Neutrophil (primary cell): ENCODE measurements at regions not wholly inside any gene's neighbourhood (a gene's known extent, or its start where the extent isn't known, plus 50 kb on each side); places are given as distances from the start of the nearest gene placed in this dataset.

Experiments
- H3K27ac ChIP-seq: fragments of 200-600 bp; sonication (generic); 2 replicates; pipeline ENCODE4 v1.5.1; 2016; ENCODE audit warnings: mild to moderate bottlenecking, moderate library complexity
- H3K27me3 ChIP-seq: fragments of 200-600 bp; sonication (generic); 2 replicates; pipeline ENCODE4 v1.6.0; 2016; ENCODE audit warnings: mild to moderate bottlenecking
- H3K36me3 ChIP-seq: fragments of 200-600 bp; sonication (generic); 2 replicates; pipeline ENCODE4 v1.5.1; 2017
- H3K4me1 ChIP-seq, 2 experiments: fragments of 200-600 bp in 1 of 2; sonication (generic) in 1 of 2; 1 replicate in 1 of 2; 2 replicates in 1 of 2; pipeline versions ENCODE4 v1.5.1 to v1.6.1; 2013 to 2016; ENCODE audit warnings: low read depth in 1 of 2, low read length in 1 of 2, mild to moderate bottlenecking in 1 of 2, moderate library complexity in 1 of 2; ENCODE audit not compliant: control insufficient read depth in 1 of 2, insufficient read depth in 1 of 2
- H3K4me3 ChIP-seq, 2 experiments: fragments of 200-600 bp in 1 of 2; sonication (generic) in 1 of 2; 1 replicate in 1 of 2; 2 replicates in 1 of 2; pipeline ENCODE4 v1.5.1; 2013 to 2016; ENCODE audit warnings: low read depth in 1 of 2, low read length in 1 of 2, mild to moderate bottlenecking in 1 of 2, moderate library complexity in 1 of 2
- H3K9me3 ChIP-seq: fragments of 200-600 bp; sonication (generic); 2 replicates; pipeline ENCODE4 v1.5.1; 2016
- TF ChIP-seq, protein P1 (sequence below): fragments of 200-600 bp; sonication (generic); IDR thresholded peaks from 2 replicates; pipeline ENCODE4 v1.5.1; 2016; ENCODE audit warnings: antibody characterized with exemption

DNA sequence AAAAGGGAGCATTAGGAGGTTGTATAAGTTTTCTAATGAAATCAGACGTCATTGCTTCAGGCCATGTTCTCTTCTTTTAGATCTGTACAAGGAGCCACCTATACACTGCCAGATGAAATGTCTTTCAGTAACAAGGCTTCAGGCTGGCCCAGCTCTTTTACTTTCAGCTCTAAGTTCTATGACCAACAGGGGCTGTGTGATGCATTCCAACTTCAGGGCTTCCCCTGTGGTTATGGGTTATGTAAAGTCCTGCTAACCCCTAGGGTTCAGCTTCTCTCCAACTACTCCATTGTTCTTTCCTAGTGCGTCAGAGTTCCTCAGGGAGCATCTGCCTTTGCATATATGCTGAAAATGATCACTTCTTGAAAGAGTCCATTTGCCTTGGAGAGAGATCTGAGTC is 79.4 kb upstream of the TTC29 start:
- Histone ChIP-seq H3K4me1 (no peaks in the 10 kb centered on the region), H3K36me3 (no peaks in the 10 kb centered on the region), H3K27ac (no peak overlapping the region), H3K9me3 (no peaks in the 10 kb centered on the region), H3K4me3 (no peak overlapping the region), H3K27me3 (no peaks in the 10 kb centered on the region)
- TF ChIP-seq, protein P1, sequence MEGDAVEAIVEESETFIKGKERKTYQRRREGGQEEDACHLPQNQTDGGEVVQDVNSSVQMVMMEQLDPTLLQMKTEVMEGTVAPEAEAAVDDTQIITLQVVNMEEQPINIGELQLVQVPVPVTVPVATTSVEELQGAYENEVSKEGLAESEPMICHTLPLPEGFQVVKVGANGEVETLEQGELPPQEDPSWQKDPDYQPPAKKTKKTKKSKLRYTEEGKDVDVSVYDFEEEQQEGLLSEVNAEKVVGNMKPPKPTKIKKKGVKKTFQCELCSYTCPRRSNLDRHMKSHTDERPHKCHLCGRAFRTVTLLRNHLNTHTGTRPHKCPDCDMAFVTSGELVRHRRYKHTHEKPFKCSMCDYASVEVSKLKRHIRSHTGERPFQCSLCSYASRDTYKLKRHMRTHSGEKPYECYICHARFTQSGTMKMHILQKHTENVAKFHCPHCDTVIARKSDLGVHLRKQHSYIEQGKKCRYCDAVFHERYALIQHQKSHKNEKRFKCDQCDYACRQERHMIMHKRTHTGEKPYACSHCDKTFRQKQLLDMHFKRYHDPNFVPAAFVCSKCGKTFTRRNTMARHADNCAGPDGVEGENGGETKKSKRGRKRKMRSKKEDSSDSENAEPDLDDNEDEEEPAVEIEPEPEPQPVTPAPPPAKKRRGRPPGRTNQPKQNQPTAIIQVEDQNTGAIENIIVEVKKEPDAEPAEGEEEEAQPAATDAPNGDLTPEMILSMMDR, result no peak

GRCh38 chr4:147029296-147029695 is 83.6 kb upstream of the TTC29 start:
- no peak overlapping the region for H3K4me3 ChIP-seq
- no peaks in the 10 kb centered on the region for H3K27me3 ChIP-seq
- no peaks in the 10 kb centered on the region for H3K36me3 ChIP-seq
- H3K9me3 ChIP-seq, result no peaks in the 10 kb centered on the region
- TF ChIP-seq, protein P1, result no peak
- no peaks in the 10 kb centered on the region for H3K4me1 ChIP-seq
- H3K27ac ChIP-seq, result no peak overlapping the region

GRCh38 chr4:147034372-147034771 is 88.7 kb upstream of the TTC29 start:
- Histone ChIP-seq H3K36me3 (no peaks in the 10 kb centered on the region), H3K27ac (no peak overlapping the region), H3K4me3 (no peak overlapping the region), H3K9me3 (no peaks in the 10 kb centered on the region), H3K4me1 (no peaks in the 10 kb centered on the region), H3K27me3 (no peaks in the 10 kb centered on the region)
- TF ChIP-seq, protein P1, result no peak

- TF ChIP-seq, protein P1, result no peak
- Histone ChIP-seq H3K4me3 (no peak overlapping the region), H3K27me3 (no peaks in the 10 kb centered on the region), H3K27ac (no peak overlapping the region), H3K9me3 (no peaks in the 10 kb centered on the region), H3K36me3 (no peaks in the 10 kb centered on the region), H3K4me1 (no peaks in the 10 kb centered on the region)
These were observed 91.4 kb upstream of the TTC29 start for GRCh38 chr4:147037069-147037468.

DNA sequence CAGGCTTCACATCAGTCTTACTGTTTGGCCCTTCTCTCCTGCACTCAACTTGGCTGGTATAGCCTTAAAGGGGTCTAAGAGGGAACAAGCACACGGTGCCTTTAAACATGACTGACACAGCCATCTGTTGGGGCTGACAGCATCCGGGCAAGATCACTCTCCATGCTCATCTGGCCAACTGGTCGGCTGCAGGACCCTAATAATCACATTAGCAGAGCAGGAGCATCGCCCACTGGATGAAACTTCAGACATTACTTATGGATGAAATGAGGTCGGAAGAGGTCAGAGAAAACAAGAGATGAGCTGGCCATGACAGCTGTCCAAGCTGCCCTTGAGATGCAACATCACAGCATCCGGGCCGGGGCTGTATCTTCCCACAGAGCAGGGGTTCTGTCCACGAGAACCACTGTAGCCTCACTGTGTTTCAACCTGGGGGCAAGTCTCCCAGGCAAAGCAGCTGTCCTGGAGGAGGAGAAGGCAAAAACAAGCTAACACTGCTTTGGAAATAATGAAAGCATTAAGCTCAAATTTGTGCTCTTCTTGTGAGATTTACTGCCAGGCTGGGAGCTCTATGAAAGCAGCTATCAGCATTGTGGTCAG is 94.4 kb upstream of the TTC29 start:
- Histone ChIP-seq H3K4me3 (no peak overlapping the region), H3K27me3 (peaks cover 5% of the 10 kb centered on the region), H3K36me3 (no peaks in the 10 kb centered on the region), H3K9me3 (no peaks in the 10 kb centered on the region), H3K27ac (no peak overlapping the region), H3K4me1 (no peaks in the 10 kb centered on the region)
- TF ChIP-seq, protein P1, result no peak

GRCh38 chr4:147040874-147041273 is 95.2 kb upstream of the TTC29 start:
- Histone ChIP-seq H3K4me3 (no peak overlapping the region), H3K27ac (no peak overlapping the region), H3K27me3 (peaks cover 5% of the 10 kb centered on the region), H3K4me1 (no peaks in the 10 kb centered on the region), H3K36me3 (no peaks in the 10 kb centered on the region), H3K9me3 (no peaks in the 10 kb centered on the region)
- TF ChIP-seq, protein P1, result no peak
